ENCODE measurements at regions not wholly inside any gene's neighbourhood (a gene's known extent, or its start where the extent isn't known, plus 50 kb on each side); places are given as distances from the start of the nearest gene placed in this dataset.

GRCh38 chr6:67898875-67899274 is 736.2 kb upstream of the ADGRB3 start:
- TF ChIP-seq CTCF (conservative IDR thresholded peaks at IDR 0.05; ENCODE audit: low read depth, low read length): no peak
- TF ChIP-seq EZH2phosphoT487 (IDR thresholded peaks at IDR 0.05; ENCODE audit: borderline replicate concordance, low read length): no peak
- no peak for TF ChIP-seq EZH2 (IDR thresholded peaks at IDR 0.05; ENCODE audit: low read length, unreplicated experiment)
